Stimulated activated CD4-positive, alpha-beta T cell treated with anti-CD3 and anti-CD28 coated beads, Interleukin-12 subunit alpha, Interleukin-12 subunit beta, amount 100 ng/mL, for 4 hours (primary cell): ENCODE measurements at regions not wholly inside any gene's neighbourhood (a gene's known extent, or its start where the extent isn't known, plus 50 kb on each side); places are given as distances from the start of the nearest gene placed in this dataset.

Experiments
- DNase-seq: peaks from one replicate; pipeline ENCODE4 v3.0.0-alpha.2; 2020

- DNase-seq: no peak
Observed at GRCh38 chr2:211070547-211070946, 514.1 kb downstream of the CPS1 start.

- DNase-seq: no peak
Observed at GRCh38 chr2:211077216-211077767, 520.9 kb downstream of the CPS1 start.

GRCh38 chr2:211084352-211084751, 528.0 kb downstream of the CPS1 start:
- DNase-seq: no peak

- DNase-seq: no peak
Observed at GRCh38 chr2:211085056-211085680, 528.8 kb downstream of the CPS1 start.

GRCh38 chr2:211086049-211086448, 529.6 kb downstream of the CPS1 start:
- DNase-seq: no peak

GRCh38 chr2:211089127-211089526, 532.7 kb downstream of the CPS1 start:
- no peak for DNase-seq

GRCh38 chr2:211093743-211094303, 537.4 kb downstream of the CPS1 start:
- DNase-seq: no peak

GRCh38 chr2:211103989-211104388, 547.6 kb downstream of the CPS1 start:
- no peak for DNase-seq

- DNase-seq: no peak
Observed at GRCh38 chr2:211113334-211114175, 557.2 kb downstream of the CPS1 start.

- no peak for DNase-seq
Observed at GRCh38 chr2:211114826-211115455, 558.5 kb downstream of the CPS1 start.

GRCh38 chr2:211117026-211117425, 560.6 kb downstream of the CPS1 start:
- DNase-seq: no peak

- no peak for DNase-seq
Observed at GRCh38 chr2:211126256-211126655, 569.9 kb downstream of the CPS1 start.

- no peak for DNase-seq
Observed at GRCh38 chr2:211127501-211127900, 571.1 kb downstream of the CPS1 start.

GRCh38 chr2:211128287-211128686, 571.9 kb downstream of the CPS1 start:
- DNase-seq: no peak

- DNase-seq: no peak
Observed at GRCh38 chr2:211129798-211130197, 573.4 kb downstream of the CPS1 start.

- no peak for DNase-seq
Observed at GRCh38 chr2:211132046-211132445, 575.6 kb downstream of the CPS1 start.

GRCh38 chr2:211132573-211132972, 576.2 kb downstream of the CPS1 start:
- DNase-seq: no peak

GRCh38 chr2:211133766-211134165, 577.4 kb downstream of the CPS1 start:
- no peak for DNase-seq

GRCh38 chr2:211138551-211138950, 582.2 kb downstream of the CPS1 start:
- DNase-seq: no peak

GRCh38 chr2:211141646-211142045, 585.2 kb downstream of the CPS1 start:
- no peak for DNase-seq

- DNase-seq: no peak
Observed at GRCh38 chr2:211144078-211144477, 587.7 kb downstream of the CPS1 start.

GRCh38 chr2:211144974-211145665, 588.7 kb downstream of the CPS1 start:
- DNase-seq: no peak

- no peak for DNase-seq
Observed at GRCh38 chr2:211149731-211150130, 593.3 kb downstream of the CPS1 start.
